HCT116 (cell line): ENCODE measurements at regions not wholly inside any gene's neighbourhood (a gene's known extent, or its start where the extent isn't known, plus 50 kb on each side); places are given as distances from the start of the nearest gene placed in this dataset.

Source experiments
- ATAC-seq: fragments of 200-7000 bp; cut with Tn5 transposase; 2 replicates; pipeline ENCODE4 v1.9.1; 2020; ENCODE audit warnings: mild to moderate bottlenecking, moderate library complexity
- BruUV-seq: library from RNA; stranded (reverse); fragments of 400-500 nt; replicated peaks from 2 replicates; lab custom pipeline; 2021; lab: Mats Ljungman, UMichigan
- CTCF ChIA-PET: fragments of 300-600 bp; sonication (Branson Sonifier 250); formaldehyde crosslinking; loops from one replicate; lab custom pipeline; 2021; ENCODE audit warnings: antibody characterized with exemption; lab: Charles Lee
- POLR2A ChIA-PET: fragments of 300-600, 350-600 bp; sonication (Branson Sonifier 250); formaldehyde crosslinking; loops from one replicate; lab custom pipeline; 2021; ENCODE audit warnings: antibody characterized with exemption; lab: Charles Lee
- RAD21 ChIA-PET, 2 experiments: fragments of 300-600 bp; sonication (Branson Sonifier 250); formaldehyde crosslinking; loops; one replicate each; lab custom pipeline; 2023; ENCODE audit warnings: low total read pairs in 2 of 2; ENCODE audit not compliant: uncharacterized antibody in 2 of 2, unreplicated experiment in 2 of 2, low non-redundant PET in 1 of 2; lab: Charles Lee
- DNase-seq: peaks from one replicate; pipeline ENCODE4 v3.0.0-alpha.2; 2010; ENCODE audit warnings: low read depth, low spot score
- H2AFZ ChIP-seq: fragments of 200-600 bp; shearing (Covaris generic), sonication (generic); 2 replicates; pipeline ENCODE4 v1.6.1; 2017; ENCODE audit warnings: low read depth, mixed run types, mixed read lengths, antibody characterized with exemption, low read length; ENCODE audit not compliant: poor library complexity, severe bottlenecking
- H3K27ac ChIP-seq: 2 replicates; pipeline ENCODE4 v1.5.1; 2012; ENCODE audit warnings: low read depth, low read length
- H3K27me3 ChIP-seq: fragments of 200-600 bp; sonication (generic); 2 replicates; pipeline ENCODE4 v1.6.1; 2016; ENCODE audit warnings: mixed run types, low read length, mixed read lengths; ENCODE audit not compliant: insufficient read depth
- H3K36me3 ChIP-seq, 2 experiments: fragments of 200-500 bp in 1 of 2; fragments of 200-600 bp in 1 of 2; sonication (Bioruptor generic) in 1 of 2; sonication (generic) in 1 of 2; 2 replicates each; pipeline versions ENCODE4 v1.5.1 to v1.6.1; 2014 to 2016; ENCODE audit warnings: low read length in 2 of 2, inconsistent platforms in 1 of 2, mixed read lengths in 1 of 2, mixed run types in 1 of 2; ENCODE audit not compliant: insufficient read depth in 2 of 2, control insufficient read depth in 1 of 2
- H3K4me1 ChIP-seq, 2 experiments: fragments of 200-600 bp in 1 of 2; sonication (generic) in 1 of 2; 2 replicates each; pipeline versions ENCODE4 v1.5.1 to v1.6.1; 2012 to 2017; ENCODE audit warnings: low read length in 2 of 2, inconsistent platforms in 1 of 2, mild to moderate bottlenecking in 1 of 2, mixed read lengths in 1 of 2, mixed run types in 1 of 2, moderate library complexity in 1 of 2; ENCODE audit not compliant: insufficient read depth in 2 of 2, control insufficient read depth in 1 of 2
- H3K4me2 ChIP-seq: fragments of 200-600 bp; sonication (generic); 2 replicates; pipeline ENCODE4 v1.6.1; 2017; ENCODE audit warnings: mixed run types, low read length, mixed read lengths
- H3K4me3 ChIP-seq, 2 experiments: fragments of 200-600 bp in 1 of 2; sonication (generic) in 1 of 2; replicated peaks in 1 of 2; 2 replicates each; pipeline ENCODE4 v1.5.1; 2011 to 2016; ENCODE audit warnings: low read length in 2 of 2, control low read depth in 1 of 2, low read depth in 1 of 2, mild to moderate bottlenecking in 1 of 2, mixed read lengths in 1 of 2, mixed run types in 1 of 2
- H3K79me2 ChIP-seq: fragments of 200-600 bp; sonication (generic); 2 replicates; pipeline ENCODE4 v1.6.1; 2017; ENCODE audit warnings: mild to moderate bottlenecking, mixed run types, low read length, moderate library complexity, mixed read lengths; ENCODE audit not compliant: insufficient read depth
- H3K9ac ChIP-seq: fragments of 200-600 bp; sonication (generic); 2 replicates; pipeline ENCODE4 v1.6.1; 2016; ENCODE audit warnings: low read length, mixed read lengths
- H3K9me2 ChIP-seq: fragments of 200-600 bp; sonication (generic), shearing (Covaris generic); 2 replicates; pipeline ENCODE4 v1.6.1; 2017; ENCODE audit warnings: mixed run types, mild to moderate bottlenecking, moderate library complexity; ENCODE audit not compliant: insufficient read depth
- H3K9me3 ChIP-seq, 2 experiments: fragments of 200-500 bp in 1 of 2; fragments of 200-600 bp in 1 of 2; sonication (Bioruptor generic) in 1 of 2; sonication (generic) in 1 of 2; 2 replicates each; pipeline ENCODE4 v1.6.1; 2014 to 2017; ENCODE audit warnings: low read length in 2 of 2, mixed read lengths in 2 of 2, inconsistent platforms in 1 of 2, low read depth in 1 of 2, mild to moderate bottlenecking in 1 of 2, mixed run types in 1 of 2, moderate library complexity in 1 of 2; ENCODE audit not compliant: control insufficient read depth in 1 of 2, insufficient read depth in 1 of 2
- H4K20me1 ChIP-seq: fragments of 200-600 bp; sonication (generic), shearing (Covaris generic); 2 replicates; pipeline ENCODE4 v1.6.1; 2017; ENCODE audit warnings: mixed run types, mild to moderate bottlenecking, moderate library complexity; ENCODE audit not compliant: insufficient read depth
- POLR2A ChIP-seq: IDR thresholded peaks from 2 replicates; pipeline ENCODE4 v1.7.0; 2011; ENCODE audit warnings: borderline replicate concordance; ENCODE audit not compliant: insufficient read depth, insufficient read length; ENCODE audit errors: extremely low read depth
- SP1 ChIP-seq: IDR thresholded peaks from 2 replicates; pipeline ENCODE4 v1.6.1; 2012; ENCODE audit warnings: low read depth
- intact Hi-C: fragments of 100-400 bp; cut with micrococcal nuclease; formaldehyde crosslinking; loops from 2 replicates; pipeline ENCODE4 v1.10.0; 2022
- TF ChIP-seq, protein P1 (sequence below), 3 experiments: fragments of 200-600 bp in 1 of 3; sonication (generic) in 1 of 3; IDR thresholded peaks in 2 of 3; conservative IDR thresholded peaks in 1 of 3; 2 replicates each; pipeline ENCODE4 v1.5.1; 2012 to 2017; ENCODE audit warnings: low read depth in 2 of 3, low read length in 2 of 3, antibody characterized with exemption in 1 of 3, borderline replicate concordance in 1 of 3, control low read depth in 1 of 3, mild to moderate bottlenecking in 1 of 3, mixed read lengths in 1 of 3, mixed run types in 1 of 3, moderate library complexity in 1 of 3; ENCODE audit not compliant: insufficient read depth in 1 of 3
- TF ChIP-seq, protein P2 (sequence below): IDR thresholded peaks from 2 replicates; pipeline ENCODE4 v1.6.1; 2012
- TF ChIP-seq, protein P3 (sequence below): IDR thresholded peaks from 2 replicates; pipeline ENCODE4 v1.6.1; 2011; ENCODE audit warnings: mild to moderate bottlenecking, low read length, moderate library complexity; ENCODE audit not compliant: insufficient replicate concordance; ENCODE audit errors: extremely low read depth
- TF ChIP-seq, protein P4 (sequence below): IDR thresholded peaks from 2 replicates; pipeline ENCODE4 v1.6.1; 2012

DNA sequence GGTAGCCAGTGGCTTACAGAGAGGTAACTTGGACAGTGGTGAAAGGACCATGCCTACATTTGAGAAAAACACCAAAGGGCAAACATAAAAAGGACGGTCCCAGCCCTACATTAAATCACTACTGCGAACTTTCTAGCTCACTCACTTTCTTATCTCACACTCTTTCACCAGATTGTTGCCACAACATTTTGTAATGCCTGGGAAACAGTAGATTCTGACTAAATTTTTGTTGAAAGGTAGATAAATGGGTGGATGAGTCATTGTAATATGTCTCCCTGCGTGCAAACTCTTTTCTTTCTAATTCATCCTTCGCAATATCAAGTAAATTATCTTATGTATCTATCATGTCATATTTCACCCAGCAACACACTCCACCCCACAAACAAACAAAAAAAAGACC, 192.2 kb downstream of the IRS1 start:
- no peaks in the 10 kb centered on the region for H3K9me3 ChIP-seq
- peaks cover 34 to 35% of the 10 kb centered on the region in 2 experiments for H3K4me1 ChIP-seq
- H4K20me1 ChIP-seq = no peaks in the 10 kb centered on the region
- H3K27ac ChIP-seq = no peak overlapping the region; the same call in 1 of the 2 replicates
- intact Hi-C loops = no loop called here
- H3K27me3 ChIP-seq = no peaks in the 10 kb centered on the region
- no peak overlapping the region for H2AFZ ChIP-seq
- peaks cover 2 to 37% of the 10 kb centered on the region in 2 experiments; a peak in 3 of 4 replicates for H3K36me3 ChIP-seq
- no TSS peak for BruUV-seq
- CTCF ChIA-PET = no interaction called here
- RAD21 ChIA-PET = no interaction called here
- no peak for DNase-seq
- no peak overlapping the region for H3K9ac ChIP-seq
- no peak overlapping the region for H3K4me3 ChIP-seq
- no peaks in the 10 kb centered on the region for H3K79me2 ChIP-seq
- TF ChIP-seq SP1 = no peak
- TF ChIP-seq, protein P1, sequence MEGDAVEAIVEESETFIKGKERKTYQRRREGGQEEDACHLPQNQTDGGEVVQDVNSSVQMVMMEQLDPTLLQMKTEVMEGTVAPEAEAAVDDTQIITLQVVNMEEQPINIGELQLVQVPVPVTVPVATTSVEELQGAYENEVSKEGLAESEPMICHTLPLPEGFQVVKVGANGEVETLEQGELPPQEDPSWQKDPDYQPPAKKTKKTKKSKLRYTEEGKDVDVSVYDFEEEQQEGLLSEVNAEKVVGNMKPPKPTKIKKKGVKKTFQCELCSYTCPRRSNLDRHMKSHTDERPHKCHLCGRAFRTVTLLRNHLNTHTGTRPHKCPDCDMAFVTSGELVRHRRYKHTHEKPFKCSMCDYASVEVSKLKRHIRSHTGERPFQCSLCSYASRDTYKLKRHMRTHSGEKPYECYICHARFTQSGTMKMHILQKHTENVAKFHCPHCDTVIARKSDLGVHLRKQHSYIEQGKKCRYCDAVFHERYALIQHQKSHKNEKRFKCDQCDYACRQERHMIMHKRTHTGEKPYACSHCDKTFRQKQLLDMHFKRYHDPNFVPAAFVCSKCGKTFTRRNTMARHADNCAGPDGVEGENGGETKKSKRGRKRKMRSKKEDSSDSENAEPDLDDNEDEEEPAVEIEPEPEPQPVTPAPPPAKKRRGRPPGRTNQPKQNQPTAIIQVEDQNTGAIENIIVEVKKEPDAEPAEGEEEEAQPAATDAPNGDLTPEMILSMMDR (IDR thresholded peaks at IDR 0.05 in 2 of 3, conservative IDR thresholded peaks at IDR 0.05 in 1 of 3; ENCODE audit: borderline replicate concordance in 1 of 3, insufficient read depth in 1 of 3, low read depth in 2 of 3, low read length in 2 of 3) = no peak
- TF ChIP-seq, protein P2, sequence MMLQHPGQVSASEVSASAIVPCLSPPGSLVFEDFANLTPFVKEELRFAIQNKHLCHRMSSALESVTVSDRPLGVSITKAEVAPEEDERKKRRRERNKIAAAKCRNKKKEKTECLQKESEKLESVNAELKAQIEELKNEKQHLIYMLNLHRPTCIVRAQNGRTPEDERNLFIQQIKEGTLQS = no peak
- TF ChIP-seq, protein P3, sequence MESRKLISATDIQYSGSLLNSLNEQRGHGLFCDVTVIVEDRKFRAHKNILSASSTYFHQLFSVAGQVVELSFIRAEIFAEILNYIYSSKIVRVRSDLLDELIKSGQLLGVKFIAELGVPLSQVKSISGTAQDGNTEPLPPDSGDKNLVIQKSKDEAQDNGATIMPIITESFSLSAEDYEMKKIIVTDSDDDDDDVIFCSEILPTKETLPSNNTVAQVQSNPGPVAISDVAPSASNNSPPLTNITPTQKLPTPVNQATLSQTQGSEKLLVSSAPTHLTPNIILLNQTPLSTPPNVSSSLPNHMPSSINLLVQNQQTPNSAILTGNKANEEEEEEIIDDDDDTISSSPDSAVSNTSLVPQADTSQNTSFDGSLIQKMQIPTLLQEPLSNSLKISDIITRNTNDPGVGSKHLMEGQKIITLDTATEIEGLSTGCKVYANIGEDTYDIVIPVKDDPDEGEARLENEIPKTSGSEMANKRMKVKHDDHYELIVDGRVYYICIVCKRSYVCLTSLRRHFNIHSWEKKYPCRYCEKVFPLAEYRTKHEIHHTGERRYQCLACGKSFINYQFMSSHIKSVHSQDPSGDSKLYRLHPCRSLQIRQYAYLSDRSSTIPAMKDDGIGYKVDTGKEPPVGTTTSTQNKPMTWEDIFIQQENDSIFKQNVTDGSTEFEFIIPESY = no peak
- TF ChIP-seq, protein P4, sequence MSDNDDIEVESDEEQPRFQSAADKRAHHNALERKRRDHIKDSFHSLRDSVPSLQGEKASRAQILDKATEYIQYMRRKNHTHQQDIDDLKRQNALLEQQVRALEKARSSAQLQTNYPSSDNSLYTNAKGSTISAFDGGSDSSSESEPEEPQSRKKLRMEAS = no peak
- TF ChIP-seq POLR2A = no peak
- POLR2A ChIA-PET = no interaction called here
- no peak overlapping the region for H3K4me2 ChIP-seq
- no peak for ATAC-seq
- no peaks in the 10 kb centered on the region for H3K9me2 ChIP-seq
